Jurkat, Clone E6-1 (cell line): ENCODE measurements at regions not wholly inside any gene's neighbourhood (a gene's known extent, or its start where the extent isn't known, plus 50 kb on each side); places are given as distances from the start of the nearest gene placed in this dataset.
"Not testable (repeated sequence)": the region's sequence is repeated elsewhere in the genome, so short reads cannot be mapped to it uniquely, and the experiment has no call there.

Experiments
- DNase-seq: peaks from one replicate; pipeline ENCODE4 v3.0.0-alpha.2; 2011; ENCODE audit warnings: low read depth, low spot score
- H3K4me3 ChIP-seq: 2 replicates; pipeline ENCODE4 v1.5.1; 2011; ENCODE audit warnings: mild to moderate bottlenecking, low read length, control low read depth, moderate library complexity

- no peak overlapping the region for H3K4me3 ChIP-seq
- no peak for DNase-seq
Observed at GRCh38 chrX:143455046-143455445, 62.2 kb downstream of the SPANXN3 start.

- no peak overlapping the region for H3K4me3 ChIP-seq
- DNase-seq = peak; percentile 12
Observed at GRCh38 chrX:143437439-143437838, 79.8 kb downstream of the SPANXN3 start.

- no peak overlapping the region for H3K4me3 ChIP-seq
- no peak for DNase-seq
Observed at GRCh38 chrX:143435916-143436315, 81.4 kb downstream of the SPANXN3 start.

- H3K4me3 ChIP-seq = no peak overlapping the region
- DNase-seq = no peak
Observed at GRCh38 chrX:143429811-143430210, 87.5 kb downstream of the SPANXN3 start.

- H3K4me3 ChIP-seq = no peak overlapping the region
- no peak for DNase-seq
Observed at GRCh38 chrX:143429131-143429530, 88.1 kb downstream of the SPANXN3 start.

- DNase-seq = no peak
- H3K4me3 ChIP-seq = no peak overlapping the region
Observed at GRCh38 chrX:143401160-143401559, 116.1 kb downstream of the SPANXN3 start.

- DNase-seq = no peak
Observed at GRCh38 chrX:143378851-143379250, 138.4 kb downstream of the SPANXN3 start.

GRCh38 chrX:143363419-143363818 is 153.9 kb downstream of the SPANXN3 start:
- no peak overlapping the region for H3K4me3 ChIP-seq
- DNase-seq = no peak

More at GRCh38 chrX:143378851-143379250, 138.4 kb downstream of the SPANXN3 start:
- H3K4me3 ChIP-seq = no peak overlapping the region

- DNase-seq = no peak
- no peak overlapping the region for H3K4me3 ChIP-seq
Observed at GRCh38 chrX:143340190-143340589, 177.1 kb downstream of the SPANXN3 start.

- no peak for DNase-seq
- H3K4me3 ChIP-seq = no peak overlapping the region
Observed at GRCh38 chrX:143336261-143336660, 181.0 kb downstream of the SPANXN3 start.

- DNase-seq = no peak
- H3K4me3 ChIP-seq = no peak overlapping the region
Observed at GRCh38 chrX:143319526-143319925, 197.7 kb downstream of the SPANXN3 start.

- H3K4me3 ChIP-seq, DNase-seq: not testable (repeated sequence)
Observed at GRCh38 chrX:143318857-143319256, 198.4 kb downstream of the SPANXN3 start.

- DNase-seq = no peak
- H3K4me3 ChIP-seq = no peak overlapping the region
Observed at GRCh38 chrX:143306991-143307937, 210.0 kb downstream of the SPANXN3 start.

GRCh38 chrX:143304518-143304917 is 212.8 kb downstream of the SPANXN3 start:
- DNase-seq = no peak
- no peak overlapping the region for H3K4me3 ChIP-seq

GRCh38 chrX:143304025-143304424 is 213.2 kb downstream of the SPANXN3 start:
- DNase-seq = no peak
- H3K4me3 ChIP-seq = no peak overlapping the region

- H3K4me3 ChIP-seq = no peak overlapping the region
- DNase-seq = no peak
Observed at GRCh38 chrX:143298663-143299241, 218.5 kb downstream of the SPANXN3 start.

- DNase-seq = no peak
- no peak overlapping the region for H3K4me3 ChIP-seq
Observed at GRCh38 chrX:143296521-143296920, 220.8 kb downstream of the SPANXN3 start.

- H3K4me3 ChIP-seq = no peak overlapping the region
- DNase-seq = no peak
Observed at GRCh38 chrX:143287236-143287635, 230.0 kb downstream of the SPANXN3 start.

GRCh38 chrX:143270317-143270716 is 244.6 kb downstream of the SPANXN4 start:
- H3K4me3 ChIP-seq = no peak overlapping the region
- no peak for DNase-seq

- DNase-seq, H3K4me3 ChIP-seq: not testable (repeated sequence)
Observed at GRCh38 chrX:143244593-143244992, 218.9 kb downstream of the SPANXN4 start.
